ENCODE measurements at regions not wholly inside any gene's neighbourhood (a gene's known extent, or its start where the extent isn't known, plus 50 kb on each side); places are given as distances from the start of the nearest gene placed in this dataset.

DNA sequence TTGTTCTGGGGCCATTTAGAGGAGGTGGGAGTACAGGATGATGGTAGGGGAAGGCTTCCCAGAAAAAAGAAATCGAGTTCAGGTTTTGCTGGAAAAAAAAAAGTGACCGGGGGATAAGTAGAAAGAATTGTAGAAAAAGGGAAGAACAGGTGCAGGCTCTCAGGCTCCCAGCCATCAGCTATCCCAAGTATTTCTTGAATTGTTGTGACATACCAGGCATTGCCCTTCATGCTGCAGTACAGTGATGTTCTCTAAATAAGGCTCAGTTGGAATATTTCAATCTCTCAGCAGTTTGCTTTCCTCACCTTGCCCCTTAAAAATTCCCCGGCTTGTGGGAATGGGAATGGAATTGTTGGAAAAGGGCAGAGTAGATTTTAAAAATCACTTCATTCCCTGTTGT lies 82.5 kb upstream of the RGMA start:
- Mint-ChIP-seq H3K27me3 (peaks cover 43% of the 10 kb centered on the region), H3K9me3 (peaks cover 2% of the 10 kb centered on the region), H3K4me1 (no peaks in the 10 kb centered on the region), H3K27ac (no peak overlapping the region), H3K4me3 (no peak overlapping the region), H3K36me3 (peaks cover 1% of the 10 kb centered on the region)
- no peak for DNase-seq

DNA sequence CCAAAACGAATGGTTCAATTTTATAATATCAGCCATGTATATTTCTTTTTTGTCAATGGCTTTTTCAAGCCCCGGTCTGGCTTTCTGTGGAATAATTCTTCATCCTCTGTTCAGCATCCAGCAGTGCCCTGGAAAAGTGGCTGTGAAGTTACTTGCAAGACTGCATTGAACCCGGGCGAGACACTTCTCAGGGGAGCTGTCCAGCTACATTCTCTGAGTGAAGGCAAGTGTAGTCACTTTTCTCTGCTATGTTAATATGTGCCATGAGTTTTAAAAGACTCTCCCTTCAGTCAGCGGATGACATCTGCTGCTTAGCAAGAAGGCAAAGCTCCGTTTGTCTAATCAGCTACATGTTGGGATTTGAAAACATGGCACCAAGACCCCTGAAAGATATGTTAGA lies 81.3 kb upstream of the RGMA start:
- peaks cover 2% of the 10 kb centered on the region for H3K9me3 Mint-ChIP-seq

DNA sequence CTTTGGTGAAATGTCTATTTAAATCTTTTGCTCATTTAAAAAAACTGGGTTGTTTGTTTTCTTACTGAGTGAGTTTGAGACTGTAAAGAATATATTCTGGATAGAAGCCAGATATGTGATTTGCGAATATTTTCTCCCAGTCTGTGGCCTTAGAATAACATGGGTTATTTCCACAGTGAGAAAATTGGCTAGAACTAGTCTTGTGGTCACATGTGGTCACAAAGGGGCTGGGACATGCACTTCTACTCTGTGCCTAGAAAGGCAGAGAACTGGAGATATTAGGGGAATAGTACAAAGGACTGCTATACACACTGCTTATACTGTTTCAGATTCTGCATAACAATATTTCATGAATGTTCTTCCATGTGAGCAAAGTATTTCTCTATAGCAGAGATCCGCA lies 79.9 kb upstream of the RGMA start:
- H3K27me3 Mint-ChIP-seq, result peaks cover 38% of the 10 kb centered on the region
- no peak overlapping the region for H3K4me3 Mint-ChIP-seq
- no peak overlapping the region for H3K27ac Mint-ChIP-seq
- H3K9me3 Mint-ChIP-seq, result peaks cover 2% of the 10 kb centered on the region
- DNase-seq, result no peak
- peaks cover 3% of the 10 kb centered on the region for H3K4me1 Mint-ChIP-seq
- peaks cover 1% of the 10 kb centered on the region for H3K36me3 Mint-ChIP-seq

More for the DNA sequence above, 81.3 kb upstream of the RGMA start:
- Mint-ChIP-seq H3K27me3 (peaks cover 42% of the 10 kb centered on the region), H3K4me3 (no peak overlapping the region), H3K27ac (no peak overlapping the region), H3K36me3 (peaks cover 1% of the 10 kb centered on the region), H3K4me1 (no peaks in the 10 kb centered on the region)
- DNase-seq, result no peak

DNA sequence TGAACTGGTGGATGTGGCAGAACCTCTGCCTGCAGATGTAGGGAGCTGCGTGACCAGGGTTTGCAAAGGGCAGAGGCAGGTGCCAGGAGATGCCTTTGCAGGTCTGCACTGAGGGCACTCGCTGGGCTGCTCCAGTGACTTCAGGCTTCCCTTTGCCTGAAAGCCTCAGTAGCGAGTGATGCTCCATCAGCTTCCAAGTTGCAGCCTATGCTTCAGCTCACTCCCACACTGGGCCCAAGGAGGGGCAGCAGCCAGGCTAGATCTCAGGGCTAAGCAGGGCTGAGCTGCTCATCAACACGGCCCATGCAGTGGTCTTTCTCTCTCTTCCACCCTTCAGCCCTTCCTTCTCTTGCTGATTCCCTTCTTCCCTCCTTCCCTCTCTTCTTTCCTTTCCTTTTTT lies 78.3 kb upstream of the RGMA start:
- no peak overlapping the region for H3K27ac Mint-ChIP-seq
- no peaks in the 10 kb centered on the region for H3K36me3 Mint-ChIP-seq
- peaks cover 3% of the 10 kb centered on the region for H3K4me1 Mint-ChIP-seq
- H3K4me3 Mint-ChIP-seq, result no peak overlapping the region
- no peak for DNase-seq
- H3K27me3 Mint-ChIP-seq, result peaks cover 34% of the 10 kb centered on the region
- H3K9me3 Mint-ChIP-seq, result no peaks in the 10 kb centered on the region

GRCh38 chr15:93166675-93167074 lies 77.7 kb upstream of the RGMA start:
- Mint-ChIP-seq H3K27ac (no peak overlapping the region), H3K27me3 (peaks cover 33% of the 10 kb centered on the region), H3K9me3 (no peaks in the 10 kb centered on the region), H3K36me3 (no peaks in the 10 kb centered on the region), H3K4me1 (peaks cover 3% of the 10 kb centered on the region), H3K4me3 (no peak overlapping the region)
- DNase-seq, result no peak

- no peak overlapping the region for H3K27ac Mint-ChIP-seq
- H3K36me3 Mint-ChIP-seq, result no peaks in the 10 kb centered on the region
- peaks cover 25% of the 10 kb centered on the region for H3K27me3 Mint-ChIP-seq
- no peaks in the 10 kb centered on the region for H3K9me3 Mint-ChIP-seq
- peaks cover 3% of the 10 kb centered on the region for H3K4me1 Mint-ChIP-seq
- no peak overlapping the region for H3K4me3 Mint-ChIP-seq
- DNase-seq, result no peak
Observed at GRCh38 chr15:93165734-93166470, 76.9 kb upstream of the RGMA start.

DNA sequence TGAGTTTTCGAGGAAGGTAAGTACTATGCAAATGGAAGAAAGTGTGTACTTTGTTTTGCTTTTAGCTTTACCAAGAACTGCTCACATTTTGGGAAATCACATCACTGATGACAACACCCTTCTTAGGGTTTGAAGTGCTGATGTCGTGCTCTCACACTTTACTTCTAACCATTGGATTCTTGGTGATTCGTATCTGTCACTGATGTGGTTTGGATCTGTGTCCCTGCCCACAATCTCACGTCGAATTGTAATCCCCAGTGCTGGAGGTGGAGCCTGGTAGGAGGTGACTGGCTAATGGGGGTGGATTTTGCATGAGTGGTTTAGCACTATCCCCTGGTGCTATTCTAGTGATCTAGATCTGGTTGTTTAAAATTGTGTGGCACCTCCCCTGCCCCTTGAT lies 75.4 kb upstream of the RGMA start:
- Mint-ChIP-seq H3K4me1 (peaks cover 3% of the 10 kb centered on the region), H3K36me3 (no peaks in the 10 kb centered on the region), H3K4me3 (no peak overlapping the region), H3K9me3 (no peaks in the 10 kb centered on the region), H3K27me3 (peaks cover 18% of the 10 kb centered on the region), H3K27ac (no peak overlapping the region)
- DNase-seq, result peak; percentile 33

- Mint-ChIP-seq H3K27ac (no peak overlapping the region), H3K4me3 (no peak overlapping the region), H3K9me3 (no peaks in the 10 kb centered on the region)
Observed at GRCh38 chr15:93162560-93162959, 73.5 kb upstream of the RGMA start.

DNA sequence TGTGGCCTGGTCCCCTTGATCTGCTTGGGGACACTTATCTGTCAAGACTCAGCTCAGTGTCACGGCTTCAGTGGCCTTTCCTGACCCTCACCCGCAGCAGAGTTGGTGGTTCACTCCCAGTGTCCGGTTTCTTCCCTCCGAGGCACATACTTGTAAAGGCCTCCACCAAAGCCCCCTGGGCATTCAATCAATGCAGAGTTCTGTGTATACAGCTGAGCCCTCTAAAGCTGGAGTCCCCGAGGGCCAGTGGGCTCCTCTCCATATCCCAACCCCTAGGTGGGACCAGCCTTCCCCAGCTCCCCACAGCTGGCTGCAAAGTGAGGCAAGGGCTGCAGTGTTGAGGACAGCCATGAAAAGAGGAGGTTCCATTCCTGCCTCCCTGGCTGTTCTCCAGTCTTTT lies 70.9 kb upstream of the RGMA start:
- no peak for DNase-seq
- Mint-ChIP-seq H3K36me3 (no peaks in the 10 kb centered on the region), H3K4me1 (peaks cover 3% of the 10 kb centered on the region), H3K27ac (no peak overlapping the region), H3K27me3 (no peaks in the 10 kb centered on the region), H3K4me3 (no peak overlapping the region), H3K9me3 (peaks cover 2% of the 10 kb centered on the region)

More at GRCh38 chr15:93162560-93162959, 73.5 kb upstream of the RGMA start:
- Mint-ChIP-seq H3K36me3 (no peaks in the 10 kb centered on the region), H3K4me1 (peaks cover 3% of the 10 kb centered on the region), H3K27me3 (peaks cover 6% of the 10 kb centered on the region)
- DNase-seq, result no peak

GRCh38 chr15:93158097-93158900 lies 69.3 kb upstream of the RGMA start:
- peaks cover 2% of the 10 kb centered on the region for H3K9me3 Mint-ChIP-seq

GRCh38 chr15:93154666-93155065 lies 65.7 kb upstream of the RGMA start:
- H3K27me3 Mint-ChIP-seq, result peaks cover 3% of the 10 kb centered on the region
- no peak for DNase-seq
- peaks cover 12% of the 10 kb centered on the region for H3K4me1 Mint-ChIP-seq

More at GRCh38 chr15:93158097-93158900, 69.3 kb upstream of the RGMA start:
- H3K27ac Mint-ChIP-seq, result no peak overlapping the region
- H3K27me3 Mint-ChIP-seq, result no peaks in the 10 kb centered on the region
- DNase-seq, result no peak
- H3K4me1 Mint-ChIP-seq, result peaks cover under 1% of the 10 kb centered on the region
- no peak overlapping the region for H3K4me3 Mint-ChIP-seq
- no peaks in the 10 kb centered on the region for H3K36me3 Mint-ChIP-seq

GRCh38 chr15:93152951-93153350 lies 63.9 kb upstream of the RGMA start:
- DNase-seq, result no peak
- Mint-ChIP-seq H3K27ac (no peak overlapping the region), H3K9me3 (peaks cover 2% of the 10 kb centered on the region), H3K36me3 (no peaks in the 10 kb centered on the region), H3K27me3 (peaks cover 3% of the 10 kb centered on the region), H3K4me3 (no peak overlapping the region), H3K4me1 (peaks cover 12% of the 10 kb centered on the region)

More at GRCh38 chr15:93154666-93155065, 65.7 kb upstream of the RGMA start:
- H3K9me3 Mint-ChIP-seq, result peaks cover 2% of the 10 kb centered on the region
- H3K36me3 Mint-ChIP-seq, result no peaks in the 10 kb centered on the region
- H3K4me3 Mint-ChIP-seq, result no peak overlapping the region
- no peak overlapping the region for H3K27ac Mint-ChIP-seq

GRCh38 chr15:93152360-93152759 lies 63.3 kb upstream of the RGMA start:
- H3K27me3 Mint-ChIP-seq, result peaks cover 3% of the 10 kb centered on the region
- H3K4me3 Mint-ChIP-seq, result no peak overlapping the region
- H3K9me3 Mint-ChIP-seq, result peaks cover 2% of the 10 kb centered on the region
- no peaks in the 10 kb centered on the region for H3K36me3 Mint-ChIP-seq
- H3K27ac Mint-ChIP-seq, result no peak overlapping the region
- H3K4me1 Mint-ChIP-seq, result peaks cover 12% of the 10 kb centered on the region
- peak; percentile 7 for DNase-seq

DNA sequence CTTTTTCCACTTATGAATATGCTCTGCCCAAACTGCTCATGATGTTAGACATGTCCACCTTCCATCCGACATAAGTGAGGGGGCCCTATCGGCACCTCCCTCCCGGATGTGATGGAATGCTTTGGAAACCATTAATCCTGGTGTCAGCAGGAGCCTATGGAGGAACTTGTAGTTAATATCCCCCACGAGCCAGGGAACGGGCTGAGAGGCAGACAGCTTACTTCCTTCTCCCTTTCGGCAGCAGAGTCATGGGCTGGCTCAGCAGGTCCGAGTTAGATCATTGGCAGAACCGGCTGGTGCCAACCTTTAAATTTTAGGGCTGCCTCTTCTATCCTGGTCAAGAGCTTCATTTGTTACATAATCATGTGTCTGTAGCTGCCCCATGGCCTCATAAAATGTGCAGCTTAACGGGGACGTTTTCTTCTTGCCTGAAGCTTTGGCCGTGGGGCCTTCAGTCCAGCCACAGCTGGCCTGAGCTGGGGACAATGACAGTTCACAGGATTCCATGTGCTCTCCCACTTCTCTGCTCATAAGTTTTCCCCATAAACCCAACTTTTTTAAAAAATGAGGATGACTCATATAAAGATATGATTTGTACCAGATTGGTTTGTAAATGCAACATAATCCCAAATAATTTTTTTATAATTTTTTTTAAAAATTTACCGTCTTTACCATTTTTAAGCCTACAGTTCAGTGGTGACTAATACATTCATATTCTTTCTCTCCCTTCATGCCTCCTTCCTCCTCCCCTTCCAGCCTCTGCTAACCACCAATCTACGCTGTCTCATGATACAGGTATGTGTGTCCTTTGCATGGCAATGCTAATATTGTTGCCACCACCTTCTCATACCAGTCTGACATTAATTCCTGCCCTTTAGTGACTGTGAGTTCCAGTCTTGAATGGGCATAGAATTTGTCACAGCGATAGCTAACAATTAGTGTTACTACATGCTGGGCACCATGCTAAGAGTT lies 62.2 kb upstream of the RGMA start:
- no peak overlapping the region for H3K27ac Mint-ChIP-seq
- peaks cover 3% of the 10 kb centered on the region for H3K27me3 Mint-ChIP-seq

GRCh38 chr15:93146601-93147000 lies 57.6 kb upstream of the RGMA start:
- Mint-ChIP-seq H3K4me1 (peaks cover under 1% of the 10 kb centered on the region), H3K9me3 (no peaks in the 10 kb centered on the region), H3K36me3 (no peaks in the 10 kb centered on the region), H3K4me3 (no peak overlapping the region), H3K27ac (no peak overlapping the region), H3K27me3 (peaks cover 2% of the 10 kb centered on the region)
- DNase-seq, result no peak

More for the DNA sequence above, 62.2 kb upstream of the RGMA start:
- no peak for DNase-seq
- Mint-ChIP-seq H3K9me3 (no peaks in the 10 kb centered on the region), H3K36me3 (no peaks in the 10 kb centered on the region), H3K4me3 (no peak overlapping the region), H3K4me1 (peaks cover 12% of the 10 kb centered on the region)

Data from activated naive CD8-positive, alpha-beta T cell treated with anti-CD3 and anti-CD28 coated beads for 36 hours (primary cell).